Stomach (tissue), 4 donors: ENCODE measurements at regions not wholly inside any gene's neighbourhood (a gene's known extent, or its start where the extent isn't known, plus 50 kb on each side); places are given as distances from the start of the nearest gene placed in this dataset.

Source experiments
- EP300 ChIP-seq: sonication (generic); formaldehyde crosslinking; IDR thresholded peaks from one replicate; pipeline ENCODE4 v1.6.1; 2017; ENCODE audit warnings: antibody characterized with exemption
- POLR2AphosphoS5 ChIP-seq, 3 donors: sonication (generic); formaldehyde crosslinking; IDR thresholded peaks; one replicate each; pipeline ENCODE4 v1.6.1; 2016; ENCODE audit warnings: antibody characterized with exemption in 3 of 3

GRCh38 chr6:100260584-100260983 is 204.1 kb downstream of the SIM1 start:
- no peak for TF ChIP-seq POLR2AphosphoS5 (IDR thresholded peaks at IDR 0.05)
- no peak for TF ChIP-seq EP300
